ENCODE measurements at regions not wholly inside any gene's neighbourhood (a gene's known extent, or its start where the extent isn't known, plus 50 kb on each side); places are given as distances from the start of the nearest gene placed in this dataset.

DNA sequence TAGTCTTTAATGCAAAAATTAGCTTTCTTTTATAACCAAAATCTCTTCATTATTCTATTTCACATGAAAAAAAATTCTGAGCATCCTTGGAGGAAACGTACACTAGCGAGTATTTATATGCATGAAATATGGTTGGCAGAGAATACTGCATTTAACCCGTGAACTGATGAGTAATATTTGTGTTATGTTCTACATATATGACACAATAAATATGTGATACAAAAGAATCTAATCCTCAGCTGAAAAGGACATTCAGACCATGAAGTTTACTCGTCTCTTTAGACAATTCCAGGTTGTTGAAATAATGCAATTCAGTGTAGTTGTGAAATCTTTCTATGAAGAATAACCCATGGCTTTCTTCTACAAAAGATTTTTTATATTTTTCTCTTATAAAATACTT is 524.8 kb upstream of the MAN1A1 start:
- TF ChIP-seq, protein P1, sequence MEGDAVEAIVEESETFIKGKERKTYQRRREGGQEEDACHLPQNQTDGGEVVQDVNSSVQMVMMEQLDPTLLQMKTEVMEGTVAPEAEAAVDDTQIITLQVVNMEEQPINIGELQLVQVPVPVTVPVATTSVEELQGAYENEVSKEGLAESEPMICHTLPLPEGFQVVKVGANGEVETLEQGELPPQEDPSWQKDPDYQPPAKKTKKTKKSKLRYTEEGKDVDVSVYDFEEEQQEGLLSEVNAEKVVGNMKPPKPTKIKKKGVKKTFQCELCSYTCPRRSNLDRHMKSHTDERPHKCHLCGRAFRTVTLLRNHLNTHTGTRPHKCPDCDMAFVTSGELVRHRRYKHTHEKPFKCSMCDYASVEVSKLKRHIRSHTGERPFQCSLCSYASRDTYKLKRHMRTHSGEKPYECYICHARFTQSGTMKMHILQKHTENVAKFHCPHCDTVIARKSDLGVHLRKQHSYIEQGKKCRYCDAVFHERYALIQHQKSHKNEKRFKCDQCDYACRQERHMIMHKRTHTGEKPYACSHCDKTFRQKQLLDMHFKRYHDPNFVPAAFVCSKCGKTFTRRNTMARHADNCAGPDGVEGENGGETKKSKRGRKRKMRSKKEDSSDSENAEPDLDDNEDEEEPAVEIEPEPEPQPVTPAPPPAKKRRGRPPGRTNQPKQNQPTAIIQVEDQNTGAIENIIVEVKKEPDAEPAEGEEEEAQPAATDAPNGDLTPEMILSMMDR (IDR thresholded peaks at IDR 0.05) = no peak
- TF ChIP-seq POLR2A (IDR thresholded peaks at IDR 0.05) = no peak

Measured in lower leg skin (tissue), 3 donors.